IPS-18a (cell line): ENCODE measurements at regions not wholly inside any gene's neighbourhood (a gene's known extent, or its start where the extent isn't known, plus 50 kb on each side); places are given as distances from the start of the nearest gene placed in this dataset.
"Not testable (repeated sequence)": the region's sequence is repeated elsewhere in the genome, so short reads cannot be mapped to it uniquely, and the experiment has no call there.

Experiments used
- H3K27ac ChIP-seq: one replicate; pipeline ENCODE4 v1.5.1; 2013; ENCODE audit warnings: low read length
- H3K27me3 ChIP-seq: one replicate; pipeline ENCODE4 v1.6.1; 2013; ENCODE audit warnings: mild to moderate bottlenecking, low read length; ENCODE audit not compliant: control insufficient read depth, insufficient read depth
- H3K36me3 ChIP-seq: one replicate; pipeline ENCODE4 v1.6.1; 2013; ENCODE audit warnings: low read depth, low read length; ENCODE audit not compliant: control insufficient read depth
- H3K4me1 ChIP-seq: one replicate; pipeline ENCODE4 v1.6.1; 2013; ENCODE audit warnings: low read depth, low read length; ENCODE audit not compliant: control insufficient read depth
- H3K4me3 ChIP-seq: one replicate; pipeline ENCODE4 v1.5.1; 2013; ENCODE audit warnings: low read length
- H3K9ac ChIP-seq: one replicate; pipeline ENCODE4 v1.6.1; 2013; ENCODE audit warnings: mild to moderate bottlenecking, low read length, moderate library complexity
- H3K9me3 ChIP-seq: one replicate; pipeline ENCODE4 v1.6.1; 2013; ENCODE audit warnings: low read depth, low read length; ENCODE audit not compliant: control insufficient read depth

- Histone ChIP-seq H3K4me3 (no peak overlapping the region), H3K27ac (no peak overlapping the region), H3K9me3 (no peaks in the 10 kb centered on the region), H3K27me3 (no peaks in the 10 kb centered on the region), H3K36me3 (no peaks in the 10 kb centered on the region), H3K4me1 (peaks cover 4% of the 10 kb centered on the region), H3K9ac (no peak overlapping the region)
Measured at GRCh38 chr1:148383966-148384365, 99.1 kb downstream of the PPIAL4G start.

- Histone ChIP-seq H3K9ac (no peak overlapping the region), H3K36me3 (no peaks in the 10 kb centered on the region), H3K27me3 (no peaks in the 10 kb centered on the region), H3K27ac (no peak overlapping the region), H3K4me1 (no peaks in the 10 kb centered on the region), H3K9me3 (no peaks in the 10 kb centered on the region), H3K4me3 (peak overlapping the region; percentile 37)
Measured at GRCh38 chr1:148379697-148380096, 103.4 kb downstream of the PPIAL4G start.

GRCh38 chr1:148379170-148379500 lies 104.0 kb downstream of the PPIAL4G start:
- H3K4me3 ChIP-seq: peak overlapping the region; percentile 37
- no peaks in the 10 kb centered on the region for H3K9me3 ChIP-seq
- no peaks in the 10 kb centered on the region for H3K4me1 ChIP-seq
- H3K9ac ChIP-seq: no peak overlapping the region
- no peak overlapping the region for H3K27ac ChIP-seq
- no peaks in the 10 kb centered on the region for H3K27me3 ChIP-seq
- no peaks in the 10 kb centered on the region for H3K36me3 ChIP-seq

- not testable (repeated sequence) for H3K9ac ChIP-seq, H3K9me3 ChIP-seq, H3K4me1 ChIP-seq, H3K4me3 ChIP-seq, H3K27ac ChIP-seq, H3K36me3 ChIP-seq, H3K27me3 ChIP-seq
Measured at GRCh38 chr1:148377992-148378391, 105.1 kb downstream of the PPIAL4G start.

- not testable (repeated sequence) for H3K27me3 ChIP-seq, H3K9ac ChIP-seq, H3K4me1 ChIP-seq, H3K27ac ChIP-seq, H3K9me3 ChIP-seq, H3K4me3 ChIP-seq, H3K36me3 ChIP-seq
Measured at GRCh38 chr1:148377045-148377444, 106.1 kb downstream of the PPIAL4G start.

GRCh38 chr1:148374101-148374500 lies 109.0 kb downstream of the PPIAL4G start:
- no peak overlapping the region for H3K4me3 ChIP-seq
- H3K36me3 ChIP-seq: no peaks in the 10 kb centered on the region
- H3K27me3 ChIP-seq: no peaks in the 10 kb centered on the region
- H3K9me3 ChIP-seq: no peaks in the 10 kb centered on the region
- no peaks in the 10 kb centered on the region for H3K4me1 ChIP-seq
- H3K9ac ChIP-seq: no peak overlapping the region
- H3K27ac ChIP-seq: no peak overlapping the region

GRCh38 chr1:148373192-148373925 lies 109.7 kb downstream of the PPIAL4G start:
- no peaks in the 10 kb centered on the region for H3K36me3 ChIP-seq
- H3K4me3 ChIP-seq: no peak overlapping the region
- no peak overlapping the region for H3K27ac ChIP-seq
- H3K27me3 ChIP-seq: no peaks in the 10 kb centered on the region
- no peaks in the 10 kb centered on the region for H3K9me3 ChIP-seq
- H3K9ac ChIP-seq: no peak overlapping the region
- H3K4me1 ChIP-seq: no peaks in the 10 kb centered on the region

- H3K4me1 ChIP-seq: no peaks in the 10 kb centered on the region
- no peaks in the 10 kb centered on the region for H3K36me3 ChIP-seq
- no peak overlapping the region for H3K9ac ChIP-seq
- no peak overlapping the region for H3K27ac ChIP-seq
- H3K27me3 ChIP-seq: no peaks in the 10 kb centered on the region
- H3K9me3 ChIP-seq: no peaks in the 10 kb centered on the region
- no peak overlapping the region for H3K4me3 ChIP-seq
Measured at GRCh38 chr1:148372731-148373130, 110.4 kb downstream of the PPIAL4G start.

- not testable (repeated sequence) for H3K4me1 ChIP-seq, H3K9ac ChIP-seq, H3K27me3 ChIP-seq, H3K4me3 ChIP-seq, H3K9me3 ChIP-seq, H3K36me3 ChIP-seq, H3K27ac ChIP-seq
Measured at GRCh38 chr1:148372051-148372726, 110.9 kb downstream of the PPIAL4G start.

- not testable (repeated sequence) for H3K27me3 ChIP-seq, H3K27ac ChIP-seq, H3K4me1 ChIP-seq, H3K4me3 ChIP-seq, H3K36me3 ChIP-seq, H3K9ac ChIP-seq, H3K9me3 ChIP-seq
Measured at GRCh38 chr1:148371551-148371994, 111.5 kb downstream of the PPIAL4G start.

GRCh38 chr1:148370661-148371060 lies 112.4 kb downstream of the PPIAL4G start:
- H3K27me3 ChIP-seq, H3K36me3 ChIP-seq, H3K4me1 ChIP-seq, H3K4me3 ChIP-seq, H3K27ac ChIP-seq, H3K9me3 ChIP-seq, H3K9ac ChIP-seq: not testable (repeated sequence)

GRCh38 chr1:148367596-148367995 lies 115.5 kb downstream of the PPIAL4G start:
- no peaks in the 10 kb centered on the region for H3K9me3 ChIP-seq

More at GRCh38 chr1:148367596-148367995, 115.5 kb downstream of the PPIAL4G start:
- no peaks in the 10 kb centered on the region for H3K4me1 ChIP-seq
- H3K36me3 ChIP-seq: no peaks in the 10 kb centered on the region
- H3K27me3 ChIP-seq: peaks cover 5% of the 10 kb centered on the region
- no peak overlapping the region for H3K9ac ChIP-seq
- H3K27ac ChIP-seq: no peak overlapping the region
- H3K4me3 ChIP-seq: no peak overlapping the region
